Calu3 (cell line): ENCODE measurements at regions not wholly inside any gene's neighbourhood (a gene's known extent, or its start where the extent isn't known, plus 50 kb on each side); places are given as distances from the start of the nearest gene placed in this dataset.
"Not testable (repeated sequence)": the region's sequence is repeated elsewhere in the genome, so short reads cannot be mapped to it uniquely, and the experiment has no call there.

ENCODE experiments used
- BruUV-seq: library from RNA; stranded (reverse); fragments of 400-500 nt; replicated peaks from 2 replicates; lab custom pipeline; 2021; lab: Mats Ljungman, UMichigan
- CTCF ChIA-PET: fragments of 300-600 bp; sonication (Branson Sonifier 250); formaldehyde crosslinking; loops from one replicate; lab custom pipeline; 2022; ENCODE audit warnings: antibody characterized with exemption; lab: Charles Lee
- DNase-seq: peaks from one replicate; pipeline ENCODE4 v3.0.0; 2022
- H3K27ac Mint-ChIP-seq: one replicate; pipeline ENCODE4 v1.8.0; 2022; ENCODE audit warnings: mixed read lengths; ENCODE audit not compliant: unreplicated experiment
- H3K27me3 Mint-ChIP-seq: one replicate; pipeline ENCODE4 v1.8.0; 2022; ENCODE audit warnings: mixed read lengths; ENCODE audit not compliant: unreplicated experiment
- H3K36me3 Mint-ChIP-seq: one replicate; pipeline ENCODE4 v1.8.0; 2022; ENCODE audit warnings: mild to moderate bottlenecking, moderate library complexity, mixed read lengths; ENCODE audit not compliant: insufficient read depth, unreplicated experiment
- H3K4me1 Mint-ChIP-seq: one replicate; pipeline ENCODE4 v1.8.0; 2022; ENCODE audit warnings: mild to moderate bottlenecking, low read depth, mixed read lengths; ENCODE audit not compliant: unreplicated experiment
- H3K4me3 Mint-ChIP-seq: one replicate; pipeline ENCODE4 v1.8.0; 2022; ENCODE audit warnings: mild to moderate bottlenecking, low read depth, moderate library complexity, mixed read lengths; ENCODE audit not compliant: unreplicated experiment
- H3K9me3 Mint-ChIP-seq: one replicate; pipeline ENCODE4 v1.8.0; 2022; ENCODE audit warnings: low read depth, mixed read lengths; ENCODE audit not compliant: unreplicated experiment
- intact Hi-C: fragments of 100-400 bp; cut with micrococcal nuclease; formaldehyde crosslinking; loops from one replicate; pipeline ENCODE4 v1.10.0; 2022; ENCODE audit not compliant: unreplicated experiment
- TF ChIP-seq, protein P1 (sequence below): fragments of 200-600 bp; IDR thresholded peaks from one replicate; pipeline ENCODE4 v1.8.0; 2022; ENCODE audit warnings: antibody characterized with exemption; ENCODE audit not compliant: unreplicated experiment

DNA sequence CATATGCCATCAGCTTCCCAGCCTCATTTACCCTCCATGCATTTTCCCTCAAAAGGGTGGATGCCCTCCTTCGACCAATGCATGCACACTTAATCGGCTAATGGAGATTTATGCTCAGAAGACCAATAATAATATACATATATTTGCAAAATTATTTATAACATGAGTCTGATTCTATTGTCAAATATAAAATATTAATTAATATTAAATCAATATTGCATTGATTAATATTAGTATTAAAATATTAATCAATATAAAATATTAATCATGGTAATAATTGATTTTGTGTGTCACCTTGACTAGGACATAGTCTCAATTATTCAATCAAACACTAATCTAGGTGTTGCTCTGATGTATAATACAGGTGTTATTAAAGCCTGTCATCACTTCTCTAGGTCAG is 1282.5 kb downstream of the TMEM121 start:
- intact Hi-C loops, result no loop called here
- Mint-ChIP-seq H3K27ac (no peak overlapping the region), H3K36me3 (no peaks in the 10 kb centered on the region), H3K4me1 (no peaks in the 10 kb centered on the region), H3K27me3 (peaks cover 1% of the 10 kb centered on the region), H3K9me3 (no peaks in the 10 kb centered on the region), H3K4me3 (no peak overlapping the region)
- no TSS peak for BruUV-seq
- CTCF ChIA-PET, result no interaction called here
- no peak for DNase-seq
- TF ChIP-seq, protein P1, sequence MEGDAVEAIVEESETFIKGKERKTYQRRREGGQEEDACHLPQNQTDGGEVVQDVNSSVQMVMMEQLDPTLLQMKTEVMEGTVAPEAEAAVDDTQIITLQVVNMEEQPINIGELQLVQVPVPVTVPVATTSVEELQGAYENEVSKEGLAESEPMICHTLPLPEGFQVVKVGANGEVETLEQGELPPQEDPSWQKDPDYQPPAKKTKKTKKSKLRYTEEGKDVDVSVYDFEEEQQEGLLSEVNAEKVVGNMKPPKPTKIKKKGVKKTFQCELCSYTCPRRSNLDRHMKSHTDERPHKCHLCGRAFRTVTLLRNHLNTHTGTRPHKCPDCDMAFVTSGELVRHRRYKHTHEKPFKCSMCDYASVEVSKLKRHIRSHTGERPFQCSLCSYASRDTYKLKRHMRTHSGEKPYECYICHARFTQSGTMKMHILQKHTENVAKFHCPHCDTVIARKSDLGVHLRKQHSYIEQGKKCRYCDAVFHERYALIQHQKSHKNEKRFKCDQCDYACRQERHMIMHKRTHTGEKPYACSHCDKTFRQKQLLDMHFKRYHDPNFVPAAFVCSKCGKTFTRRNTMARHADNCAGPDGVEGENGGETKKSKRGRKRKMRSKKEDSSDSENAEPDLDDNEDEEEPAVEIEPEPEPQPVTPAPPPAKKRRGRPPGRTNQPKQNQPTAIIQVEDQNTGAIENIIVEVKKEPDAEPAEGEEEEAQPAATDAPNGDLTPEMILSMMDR, result no peak

DNA sequence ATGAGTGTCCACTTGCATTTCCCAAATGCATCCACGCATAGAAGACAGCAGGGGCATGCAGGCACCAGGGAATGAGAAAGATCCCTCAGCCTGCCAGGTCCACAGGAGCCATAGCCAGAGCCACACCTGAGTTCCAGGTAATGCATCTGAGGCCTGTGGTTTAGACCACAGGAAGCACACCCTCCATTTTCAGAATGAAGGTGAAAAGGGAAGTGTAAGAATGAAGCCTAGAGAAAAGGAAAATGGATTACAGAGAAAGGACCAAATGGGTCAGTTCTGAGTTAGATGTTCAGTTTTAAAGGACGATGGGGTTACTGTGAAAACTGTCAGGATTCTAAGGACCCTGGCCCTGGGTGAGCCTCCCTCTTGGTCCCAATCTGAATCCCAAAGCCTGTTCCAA is 1283.2 kb downstream of the TMEM121 start:
- peaks cover 7% of the 10 kb centered on the region for H3K27me3 Mint-ChIP-seq
- CTCF ChIA-PET, result no interaction called here
- no peaks in the 10 kb centered on the region for H3K4me1 Mint-ChIP-seq
- BruUV-seq, result no TSS peak
- no peak overlapping the region for H3K4me3 Mint-ChIP-seq
- H3K9me3 Mint-ChIP-seq, result no peaks in the 10 kb centered on the region
- no peaks in the 10 kb centered on the region for H3K36me3 Mint-ChIP-seq
- TF ChIP-seq, protein P1, result no peak
- DNase-seq, result no peak
- intact Hi-C loops, result no loop called here
- no peak overlapping the region for H3K27ac Mint-ChIP-seq

DNA sequence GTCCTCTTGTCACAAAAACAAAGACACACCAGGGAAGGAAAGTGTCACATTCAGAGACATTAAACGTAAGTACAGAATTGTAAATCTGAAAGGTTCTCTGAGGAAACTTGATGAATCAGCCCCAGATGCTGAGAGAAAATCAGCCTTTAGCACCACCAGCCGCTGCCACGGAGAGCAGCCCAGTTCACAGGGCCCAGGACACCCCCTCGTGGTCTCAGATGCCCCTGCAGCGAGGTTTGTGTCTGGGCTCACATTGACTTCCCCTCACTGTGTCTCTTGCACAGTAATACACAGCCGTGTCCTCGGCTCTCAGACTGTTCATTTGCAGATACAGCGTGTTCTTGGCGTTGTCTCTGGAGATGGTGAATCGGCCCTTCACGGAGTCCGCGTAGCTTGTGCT is 1283.8 kb downstream of the TMEM121 start:
- H3K9me3 Mint-ChIP-seq, H3K36me3 Mint-ChIP-seq, DNase-seq, H3K27ac Mint-ChIP-seq, BruUV-seq, H3K4me3 Mint-ChIP-seq, H3K4me1 Mint-ChIP-seq, intact Hi-C loops, CTCF ChIA-PET: not testable (repeated sequence)
- H3K27me3 Mint-ChIP-seq, result peaks cover 13% of the 10 kb centered on the region

DNA sequence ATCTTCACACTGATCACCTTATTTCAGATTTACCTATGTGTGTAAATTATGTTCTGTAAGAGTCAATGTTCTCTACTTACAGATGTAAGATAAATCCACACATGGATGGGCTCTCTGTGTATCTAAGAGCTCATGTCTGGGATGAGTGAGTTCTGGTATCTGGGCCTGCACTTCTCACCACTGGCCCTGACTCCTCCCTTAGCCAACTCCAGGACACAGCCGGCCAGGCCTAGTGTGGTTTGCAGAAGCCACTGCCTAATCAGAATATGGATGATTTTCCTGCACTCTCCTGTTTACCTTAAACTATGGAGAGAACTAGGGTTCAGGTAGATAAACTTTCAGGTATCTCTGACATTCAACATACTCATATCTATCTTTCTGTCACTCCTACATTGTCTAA is 1284.8 kb downstream of the TMEM121 start:
- Mint-ChIP-seq H3K36me3 (no peaks in the 10 kb centered on the region), H3K27me3 (peaks cover 19% of the 10 kb centered on the region), H3K4me1 (no peaks in the 10 kb centered on the region), H3K27ac (no peak overlapping the region), H3K4me3 (no peak overlapping the region), H3K9me3 (no peaks in the 10 kb centered on the region)
- CTCF ChIA-PET, result no interaction called here
- TF ChIP-seq, protein P1, result no peak
- no TSS peak for BruUV-seq
- no peak for DNase-seq
- intact Hi-C loops, result no loop called here

DNA sequence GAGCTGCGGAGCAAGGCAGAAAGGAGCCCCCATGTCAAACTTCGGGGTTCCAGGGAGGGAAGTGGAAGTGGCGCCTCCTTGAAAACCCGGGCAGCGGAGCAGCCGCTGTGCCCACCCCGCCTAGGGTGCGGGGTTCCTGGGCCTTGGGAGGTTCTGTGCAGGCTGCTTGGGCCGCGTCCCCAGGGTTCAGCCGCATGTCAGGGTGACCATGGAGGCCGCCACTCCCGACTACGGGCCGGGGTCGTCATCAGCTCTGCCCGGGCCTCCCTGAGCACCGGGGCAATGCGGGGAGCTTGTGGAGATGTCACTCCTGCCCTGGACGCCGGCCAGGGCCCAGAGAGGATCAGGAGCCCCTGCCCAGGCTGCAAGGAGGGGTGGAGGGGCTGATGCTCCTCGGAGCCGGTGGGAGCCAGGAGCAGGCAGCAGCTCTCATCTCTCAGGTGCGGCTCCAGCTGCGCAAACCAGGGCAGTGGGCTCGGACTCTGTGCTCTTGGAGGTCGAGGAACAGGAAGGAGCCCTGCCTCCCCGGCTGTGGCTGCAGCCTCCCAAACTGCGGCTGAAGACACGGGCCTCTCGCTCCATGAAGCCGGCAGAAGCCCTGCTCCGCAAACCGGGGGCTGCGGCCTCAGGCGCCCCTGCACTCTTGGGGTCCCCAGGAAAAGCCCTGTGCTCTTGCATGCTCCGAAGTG is 1286.5 kb downstream of the TMEM121 start:
- no peaks in the 10 kb centered on the region for H3K9me3 Mint-ChIP-seq

More for the DNA sequence above, 1286.5 kb downstream of the TMEM121 start:
- TF ChIP-seq, protein P1, result no peak
- Mint-ChIP-seq H3K36me3 (no peaks in the 10 kb centered on the region), H3K4me3 (no peak overlapping the region), H3K4me1 (no peaks in the 10 kb centered on the region), H3K27ac (no peak overlapping the region), H3K27me3 (peaks cover 19% of the 10 kb centered on the region)
- CTCF ChIA-PET, result no interaction called here
- intact Hi-C loops, result no loop called here
- no peak for DNase-seq
- BruUV-seq, result no TSS peak
